ENCODE measurements at regions not wholly inside any gene's neighbourhood (a gene's known extent, or its start where the extent isn't known, plus 50 kb on each side); places are given as distances from the start of the nearest gene placed in this dataset.
"Not testable (repeated sequence)": the region's sequence is repeated elsewhere in the genome, so short reads cannot be mapped to it uniquely, and the experiment has no call there.

GRCh38 chr13:89520468-89520867, 1827.0 kb upstream of the MIR17HG start:
- DNase-seq = no peak

GRCh38 chr13:89521672-89522071, 1825.8 kb upstream of the MIR17HG start:
- DNase-seq = not testable (repeated sequence)

- DNase-seq = no peak
Observed at GRCh38 chr13:89541091-89542030, 1806.1 kb upstream of the MIR17HG start.

GRCh38 chr13:89550938-89551337, 1796.5 kb upstream of the MIR17HG start:
- no peak for DNase-seq

- DNase-seq = no peak
Observed at GRCh38 chr13:89554801-89555200, 1792.7 kb upstream of the MIR17HG start.

- no peak for DNase-seq
Observed at GRCh38 chr13:89565476-89566100, 1781.9 kb upstream of the MIR17HG start.

GRCh38 chr13:89567025-89567424, 1780.5 kb upstream of the MIR17HG start:
- DNase-seq = no peak

GRCh38 chr13:89568276-89568675, 1779.2 kb upstream of the MIR17HG start:
- no peak for DNase-seq

GRCh38 chr13:89568746-89569145, 1778.7 kb upstream of the MIR17HG start:
- no peak for DNase-seq

- no peak for DNase-seq
Observed at GRCh38 chr13:89571676-89572075, 1775.8 kb upstream of the MIR17HG start.

GRCh38 chr13:89574077-89574476, 1773.4 kb upstream of the MIR17HG start:
- DNase-seq = no peak

- no peak for DNase-seq
Observed at GRCh38 chr13:89577301-89577700, 1770.2 kb upstream of the MIR17HG start.

- no peak for DNase-seq
Observed at GRCh38 chr13:89584058-89584620, 1763.3 kb upstream of the MIR17HG start.

GRCh38 chr13:89602655-89603054, 1744.8 kb upstream of the MIR17HG start:
- no peak for DNase-seq

GRCh38 chr13:89603187-89603586, 1744.3 kb upstream of the MIR17HG start:
- DNase-seq = no peak

- DNase-seq = no peak
Observed at GRCh38 chr13:89609318-89609717, 1738.2 kb upstream of the MIR17HG start.

- no peak for DNase-seq
Observed at GRCh38 chr13:89610331-89610730, 1737.2 kb upstream of the MIR17HG start.

- no peak for DNase-seq
Observed at GRCh38 chr13:89610881-89611280, 1736.6 kb upstream of the MIR17HG start.

GRCh38 chr13:89627996-89628395, 1719.5 kb upstream of the MIR17HG start:
- DNase-seq = no peak

- no peak for DNase-seq
Observed at GRCh38 chr13:89628567-89628966, 1718.9 kb upstream of the MIR17HG start.

GRCh38 chr13:89650226-89650625, 1697.3 kb upstream of the MIR17HG start:
- DNase-seq = no peak

GRCh38 chr13:89660752-89661151, 1686.7 kb upstream of the MIR17HG start:
- DNase-seq = no peak

GRCh38 chr13:89673789-89674311, 1673.6 kb upstream of the MIR17HG start:
- DNase-seq = no peak
